Upper lobe of left lung (tissue), 6 donors: ENCODE measurements at regions not wholly inside any gene's neighbourhood (a gene's known extent, or its start where the extent isn't known, plus 50 kb on each side); places are given as distances from the start of the nearest gene placed in this dataset.
A peak's percentile ranks its signal among the peaks of the same experiment; 100 is the strongest.

Source experiments
- ATAC-seq, 2 donors: fragments of 200-7000 bp; cut with Tn5 transposase; one replicate each; pipeline ENCODE4 v1.9.1; 2022; ENCODE audit warnings: mild to moderate bottlenecking in 2 of 2, moderate library complexity in 2 of 2; ENCODE audit not compliant: low FRiP score in 2 of 2
- DNase-seq, 2 donors: peaks; one replicate each; pipeline ENCODE4 v3.0.0-alpha.2; 2019 to 2020
- H3K27ac ChIP-seq, 4 donors: fragments of 200-600 bp; sonication (generic); one replicate each; pipeline ENCODE4 v1.5.1; 2016 to 2019
- H3K27me3 ChIP-seq, 4 donors: fragments of 200-600 bp; sonication (generic); one replicate each; pipeline ENCODE4 v1.5.1; 2017 to 2019
- H3K36me3 ChIP-seq, 4 donors: fragments of 200-600 bp; sonication (generic); one replicate each; pipeline ENCODE4 v1.5.1; 2016 to 2019
- H3K4me1 ChIP-seq, 4 donors: fragments of 200-600 bp; sonication (generic); one replicate each; pipeline ENCODE4 v1.5.1; 2018 to 2019
- H3K4me3 ChIP-seq, 4 donors: fragments of 200-600 bp; sonication (generic); one replicate each; pipeline ENCODE4 v1.5.1; 2017 to 2019; ENCODE audit warnings: mild to moderate bottlenecking in 2 of 4, moderate library complexity in 1 of 4
- H3K9me3 ChIP-seq, 4 donors: fragments of 200-600 bp; sonication (generic); one replicate each; pipeline ENCODE4 v1.5.1; 2018 to 2019
- EP300 ChIP-seq, 4 donors: sonication (generic); formaldehyde crosslinking; IDR thresholded peaks; one replicate each; pipeline ENCODE4 v1.5.1; 2017; ENCODE audit warnings: antibody characterized with exemption in 4 of 4, control low read depth in 2 of 4
- POLR2A ChIP-seq, 4 donors: fragments of 450-650 bp; IDR thresholded peaks; one replicate each; pipeline ENCODE4 v1.5.1; 2016 to 2017; ENCODE audit warnings: antibody characterized with exemption in 4 of 4, mild to moderate bottlenecking in 2 of 4
- POLR2AphosphoS5 ChIP-seq, 2 donors: sonication (generic); formaldehyde crosslinking; IDR thresholded peaks; one replicate each; pipeline ENCODE4 v1.5.1; 2017; ENCODE audit warnings: antibody characterized with exemption in 2 of 2
- WGBS, 2 donors: methylation state at CpG; one replicate each; pipeline ENCODE4 v1.1.5; 2017 to 2018; 5-methylcytosine and 5-hydroxymethylcytosine counted together
- TF ChIP-seq, protein P1 (sequence below), 6 experiments: fragments of 450-650 bp in 4 of 6; fragments of 200-600 bp in 2 of 6; sonication (generic) in 2 of 6; IDR thresholded peaks; one replicate each; pipeline ENCODE4 v1.5.1; 2016 to 2019; ENCODE audit warnings: antibody characterized with exemption in 6 of 6
- donor health status: DM: no; HTN: no; CAD: no; lungs with moderate emphysema.
- donor health status: DM: no; HTN: yes; CAD: no; lungs with severe emphysema.

DNA sequence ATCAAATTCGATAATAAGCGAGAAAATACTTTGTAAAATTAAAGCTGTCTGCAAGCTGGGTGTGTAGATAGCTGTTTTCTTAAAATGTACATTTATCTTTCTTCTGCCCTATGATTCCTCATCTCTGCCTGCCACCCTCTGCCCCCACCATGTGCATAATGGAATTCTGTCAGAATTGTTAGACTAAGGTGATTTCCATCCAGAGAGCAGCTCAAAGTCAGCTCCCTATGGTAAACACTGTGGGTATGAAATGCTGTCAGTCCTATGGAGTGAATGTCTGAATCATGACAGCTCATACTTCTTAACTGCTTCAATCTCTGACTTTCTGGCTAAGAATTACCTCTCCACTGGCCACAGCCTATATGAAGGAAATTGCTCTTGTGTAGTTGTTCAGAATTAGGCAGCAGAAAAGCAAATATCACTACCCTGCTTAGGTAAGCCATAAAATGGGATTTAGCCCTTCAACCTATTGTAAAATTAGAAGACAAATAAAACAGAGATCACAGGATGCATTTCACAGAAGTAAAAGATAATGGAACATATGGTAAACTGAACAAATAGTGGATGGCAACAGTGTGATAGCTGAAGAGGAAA is 137.7 kb downstream of the CD8B2 start:
- H3K4me3 ChIP-seq, result no peak overlapping the region
- no peaks in the 10 kb centered on the region for H3K4me1 ChIP-seq
- 76 to 91% methylated on average over 2 of the region's 2 CpGs for WGBS, 2 donors
- H3K27ac ChIP-seq, result no peak overlapping the region
- TF ChIP-seq, protein P1, sequence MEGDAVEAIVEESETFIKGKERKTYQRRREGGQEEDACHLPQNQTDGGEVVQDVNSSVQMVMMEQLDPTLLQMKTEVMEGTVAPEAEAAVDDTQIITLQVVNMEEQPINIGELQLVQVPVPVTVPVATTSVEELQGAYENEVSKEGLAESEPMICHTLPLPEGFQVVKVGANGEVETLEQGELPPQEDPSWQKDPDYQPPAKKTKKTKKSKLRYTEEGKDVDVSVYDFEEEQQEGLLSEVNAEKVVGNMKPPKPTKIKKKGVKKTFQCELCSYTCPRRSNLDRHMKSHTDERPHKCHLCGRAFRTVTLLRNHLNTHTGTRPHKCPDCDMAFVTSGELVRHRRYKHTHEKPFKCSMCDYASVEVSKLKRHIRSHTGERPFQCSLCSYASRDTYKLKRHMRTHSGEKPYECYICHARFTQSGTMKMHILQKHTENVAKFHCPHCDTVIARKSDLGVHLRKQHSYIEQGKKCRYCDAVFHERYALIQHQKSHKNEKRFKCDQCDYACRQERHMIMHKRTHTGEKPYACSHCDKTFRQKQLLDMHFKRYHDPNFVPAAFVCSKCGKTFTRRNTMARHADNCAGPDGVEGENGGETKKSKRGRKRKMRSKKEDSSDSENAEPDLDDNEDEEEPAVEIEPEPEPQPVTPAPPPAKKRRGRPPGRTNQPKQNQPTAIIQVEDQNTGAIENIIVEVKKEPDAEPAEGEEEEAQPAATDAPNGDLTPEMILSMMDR (IDR thresholded peaks at IDR 0.05), result no peak
- no peak for TF ChIP-seq POLR2AphosphoS5 (IDR thresholded peaks at IDR 0.05)
- TF ChIP-seq EP300 (IDR thresholded peaks at IDR 0.05), result no peak
- no peak for TF ChIP-seq POLR2A (IDR thresholded peaks at IDR 0.05)
- DNase-seq (no peak), ATAC-seq (no peak)
- peaks cover 0 to 13% (median 6%) of the 10 kb centered on the region in 4 donors for H3K9me3 ChIP-seq
- no peaks in the 10 kb centered on the region for H3K36me3 ChIP-seq
- H3K27me3 ChIP-seq, result no peaks in the 10 kb centered on the region

DNA sequence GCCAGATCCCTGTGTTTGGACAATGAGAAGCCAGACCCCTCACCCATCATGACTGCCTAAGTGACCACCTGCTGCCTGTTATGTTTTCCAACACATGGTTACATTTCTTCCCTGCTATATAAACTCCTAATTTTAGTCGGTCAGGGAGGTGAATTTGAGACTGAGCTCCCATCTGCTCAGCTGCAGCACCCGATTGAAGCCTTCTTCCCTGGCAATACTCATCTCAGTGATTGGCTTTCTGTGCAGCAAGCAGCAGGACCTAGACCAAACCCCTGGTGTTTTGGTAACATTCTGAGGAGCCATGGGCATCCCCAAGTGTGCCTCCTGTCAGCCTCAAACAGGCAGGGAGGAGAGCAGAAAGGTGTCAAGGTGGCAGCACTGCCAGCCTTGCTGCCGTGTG is 141.2 kb downstream of the CD8B2 start:
- H3K4me1 ChIP-seq, result no peaks in the 10 kb centered on the region
- H3K4me3 ChIP-seq, result no peak overlapping the region

GRCh38 chr2:106629981-106630380 is 142.8 kb downstream of the CD8B2 start:
- TF ChIP-seq POLR2A (IDR thresholded peaks at IDR 0.05), result no peak
- no peak for TF ChIP-seq EP300 (IDR thresholded peaks at IDR 0.05)
- TF ChIP-seq POLR2AphosphoS5 (IDR thresholded peaks at IDR 0.05), result no peak
- TF ChIP-seq, protein P1 (IDR thresholded peaks at IDR 0.05), result no peak
- Histone ChIP-seq H3K4me1 (no peaks in the 10 kb centered on the region), H3K27ac (no peak overlapping the region), H3K4me3 (no peak overlapping the region), H3K9me3 (peaks cover 0 to 13% (median 6%) of the 10 kb centered on the region in 4 donors), H3K36me3 (no peaks in the 10 kb centered on the region), H3K27me3 (no peaks in the 10 kb centered on the region)
- DNase-seq (no peak), ATAC-seq (no peak)
- WGBS, 2 donors, result 74 to 78% methylated on average over 3 of the region's 3 CpGs

More for the DNA sequence above, 141.2 kb downstream of the CD8B2 start:
- H3K27ac ChIP-seq, result no peak overlapping the region
- WGBS, 2 donors, result 96% methylated on average over 2 to 3 of the region's 3 CpGs
- ATAC-seq (no peak), DNase-seq (no peak)
- TF ChIP-seq POLR2AphosphoS5 (IDR thresholded peaks at IDR 0.05) (no peak), EP300 (IDR thresholded peaks at IDR 0.05) (no peak), POLR2A (IDR thresholded peaks at IDR 0.05) (no peak)
- no peaks in the 10 kb centered on the region for H3K27me3 ChIP-seq
- H3K36me3 ChIP-seq, result no peaks in the 10 kb centered on the region
- peaks cover 0 to 13% (median 6%) of the 10 kb centered on the region in 4 donors for H3K9me3 ChIP-seq

GRCh38 chr2:106631281-106631680 is 144.1 kb downstream of the CD8B2 start:
- TF ChIP-seq POLR2AphosphoS5 (IDR thresholded peaks at IDR 0.05) (no peak), EP300 (IDR thresholded peaks at IDR 0.05) (no peak)
- H3K27me3 ChIP-seq, result no peaks in the 10 kb centered on the region
- no peak for ATAC-seq
- H3K4me1 ChIP-seq, result no peaks in the 10 kb centered on the region
- peaks cover 0 to 13% (median 6%) of the 10 kb centered on the region in 4 donors for H3K9me3 ChIP-seq
- H3K4me3 ChIP-seq, result no peak overlapping the region
- no peak for DNase-seq
- H3K27ac ChIP-seq, result no peak overlapping the region
- no peaks in the 10 kb centered on the region for H3K36me3 ChIP-seq
- WGBS, 2 donors, result 92 to 100% methylated on average over 1 of the region's 1 CpG

DNA sequence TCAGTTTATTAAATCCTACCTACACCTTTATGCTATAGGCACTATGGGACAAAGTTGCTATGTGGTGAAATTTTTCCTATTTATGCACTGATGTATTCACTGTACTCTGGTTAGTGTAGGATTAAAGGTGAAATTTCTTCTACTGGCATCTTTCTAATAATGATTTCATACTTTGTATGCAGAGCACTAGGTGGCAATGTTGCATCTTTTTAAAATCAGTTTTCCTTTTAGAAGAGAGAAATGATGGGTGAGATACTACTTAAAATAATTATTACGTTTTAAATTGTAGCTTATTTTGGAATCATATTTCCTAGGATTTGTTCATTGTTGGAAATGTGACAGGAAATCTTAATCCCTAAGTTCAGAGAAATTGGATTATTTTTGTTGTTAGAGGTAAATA is 150.9 kb downstream of the CD8B2 start:
- no peak for TF ChIP-seq POLR2A (IDR thresholded peaks at IDR 0.05)
- TF ChIP-seq, protein P1 (IDR thresholded peaks at IDR 0.05), result peak in 1 of 6 experiments; percentile 10
- Histone ChIP-seq H3K27ac (no peak overlapping the region), H3K4me1 (no peaks in the 10 kb centered on the region), H3K27me3 (no peaks in the 10 kb centered on the region), H3K36me3 (no peaks in the 10 kb centered on the region), H3K4me3 (no peak overlapping the region), H3K9me3 (no peaks in the 10 kb centered on the region)
- WGBS, 2 donors, result 0 to 4% methylated on average over 1 of the region's 1 CpG
- DNase-seq (no peak), ATAC-seq (no peak)

GRCh38 chr2:106638580-106638979 is 151.4 kb downstream of the CD8B2 start:
- TF ChIP-seq, protein P1 (IDR thresholded peaks at IDR 0.05), result no peak
- TF ChIP-seq POLR2AphosphoS5 (IDR thresholded peaks at IDR 0.05) (no peak), EP300 (IDR thresholded peaks at IDR 0.05) (no peak), POLR2A (IDR thresholded peaks at IDR 0.05) (no peak)
- Histone ChIP-seq H3K27ac (no peak overlapping the region), H3K36me3 (no peaks in the 10 kb centered on the region), H3K4me1 (no peaks in the 10 kb centered on the region), H3K4me3 (no peak overlapping the region), H3K27me3 (no peaks in the 10 kb centered on the region), H3K9me3 (no peaks in the 10 kb centered on the region)
- no peak for ATAC-seq
- DNase-seq, result no peak
